ENCODE measurements at regions not wholly inside any gene's neighbourhood (a gene's known extent, or its start where the extent isn't known, plus 50 kb on each side); places are given as distances from the start of the nearest gene placed in this dataset.

- dilution Hi-C loops (cut with MboI; ENCODE audit: extremely low pct_ligation_motif_present, low sequenced_read_pairs) (no loop called here), intact Hi-C loops (cut with micrococcal nuclease) (no loop called here)
- TF ChIP-seq FOS (IDR thresholded peaks at IDR 0.05; ENCODE audit: borderline replicate concordance, insufficient read depth, low read length) (no peak), MYC (IDR thresholded peaks at IDR 0.05; ENCODE audit: low read depth, low read length) (no peak), MAX (IDR thresholded peaks at IDR 0.05; ENCODE audit: insufficient read depth, insufficient read length) (no peak), EZH2 (IDR thresholded peaks at IDR 0.05; ENCODE audit: borderline replicate concordance, low read depth, low read length, severe bottlenecking) (no peak)
- H3K4me3 ChIP-seq (replicated peaks in 1 of 3; ENCODE audit: insufficient read depth in 1 of 3, low read depth in 1 of 3, low read length in 3 of 3) = no peak overlapping the region
- DNase-seq (ENCODE audit: low read depth, low spot score) = no peak
- no peaks in the 10 kb centered on the region for H3K9me3 ChIP-seq (replicated peaks; ENCODE audit: control insufficient read depth, insufficient read depth, low read length)
- H4K20me1 ChIP-seq (replicated peaks; ENCODE audit: control insufficient read depth, extremely low read depth, insufficient read depth, low read length) = no peaks in the 10 kb centered on the region
- no TSS peak for BruUV-seq (replicated peaks)
- H3K79me2 ChIP-seq (ENCODE audit: control insufficient read depth, insufficient read depth, low read length) = no peaks in the 10 kb centered on the region
- no peak overlapping the region for H3K9ac ChIP-seq (replicated peaks; ENCODE audit: extremely low read depth, insufficient read depth, low read length)
- no peaks in the 10 kb centered on the region for H3K9me1 ChIP-seq (replicated peaks; ENCODE audit: control insufficient read depth, extremely low read depth, insufficient read depth, low read length)
- no peak overlapping the region for H2AFZ ChIP-seq (ENCODE audit: low read depth, low read length)
- no peaks in the 10 kb centered on the region for H3K36me3 ChIP-seq (ENCODE audit: control insufficient read depth in 2 of 2, extremely low read depth in 1 of 2, insufficient read depth in 2 of 2, low read length in 2 of 2)
- H3K27ac ChIP-seq (ENCODE audit: insufficient read depth, low read depth, low read length) = no peak overlapping the region
- POLR2A ChIA-PET = no interaction called here
- CTCF ChIA-PET = no interaction called here
- FAIRE-seq = no peak
- H3K4me2 ChIP-seq (ENCODE audit: insufficient read depth, low read length) = no peak overlapping the region
- H3K27me3 ChIP-seq (ENCODE audit: control insufficient read depth in 2 of 2, insufficient read depth in 2 of 2, low read length in 2 of 2) = peaks cover 6 to 15% of the 10 kb centered on the region in 2 experiments
- no peaks in the 10 kb centered on the region for H3K4me1 ChIP-seq (ENCODE audit: control insufficient read depth, extremely low read depth, insufficient read depth, low read length)
Measured at GRCh38 chr3:14300721-14301399, 101.5 kb upstream of the SLC6A6 start.

- ChIA-PET CTCF (no interaction called here), POLR2A (no interaction called here)
- Histone ChIP-seq H3K9ac (replicated peaks; ENCODE audit: extremely low read depth, insufficient read depth, low read length) (no peak overlapping the region), H3K27ac (ENCODE audit: insufficient read depth, low read depth, low read length) (no peak overlapping the region), H3K36me3 (ENCODE audit: control insufficient read depth in 2 of 2, extremely low read depth in 1 of 2, insufficient read depth in 2 of 2, low read length in 2 of 2) (no peaks in the 10 kb centered on the region), H3K79me2 (ENCODE audit: control insufficient read depth, insufficient read depth, low read length) (no peaks in the 10 kb centered on the region), H4K20me1 (replicated peaks; ENCODE audit: control insufficient read depth, extremely low read depth, insufficient read depth, low read length) (no peaks in the 10 kb centered on the region), H3K4me3 (replicated peaks in 1 of 3; ENCODE audit: insufficient read depth in 1 of 3, low read depth in 1 of 3, low read length in 3 of 3) (no peak overlapping the region), H3K9me1 (replicated peaks; ENCODE audit: control insufficient read depth, extremely low read depth, insufficient read depth, low read length) (no peaks in the 10 kb centered on the region), H3K4me1 (ENCODE audit: control insufficient read depth, extremely low read depth, insufficient read depth, low read length) (no peaks in the 10 kb centered on the region), H3K4me2 (ENCODE audit: insufficient read depth, low read length) (no peak overlapping the region), H3K27me3 (ENCODE audit: control insufficient read depth in 2 of 2, insufficient read depth in 2 of 2, low read length in 2 of 2) (peaks cover 6 to 10% of the 10 kb centered on the region in 2 experiments), H3K9me3 (replicated peaks; ENCODE audit: control insufficient read depth, insufficient read depth, low read length) (no peaks in the 10 kb centered on the region), H2AFZ (ENCODE audit: low read depth, low read length) (no peak overlapping the region)
- dilution Hi-C loops (cut with MboI; ENCODE audit: extremely low pct_ligation_motif_present, low sequenced_read_pairs) = no loop called here
- BruUV-seq (replicated peaks) = no TSS peak
- TF ChIP-seq CTCF (IDR thresholded peaks at IDR 0.05; ENCODE audit: extremely low read depth in 1 of 2, insufficient read depth in 1 of 2, low read depth in 1 of 2, low read length in 2 of 2) = no peak
- no peak for TF ChIP-seq GATA2 (IDR thresholded peaks at IDR 0.05; ENCODE audit: insufficient read depth, insufficient read length, low read depth, low read length)
- TF ChIP-seq EZH2 (IDR thresholded peaks at IDR 0.05; ENCODE audit: borderline replicate concordance, low read depth, low read length, severe bottlenecking) = no peak
- no peak for TF ChIP-seq JUN (IDR thresholded peaks at IDR 0.05; ENCODE audit: borderline replicate concordance, insufficient read depth, insufficient read length, low read depth)
- no peak for TF ChIP-seq POLR2A (IDR thresholded peaks at IDR 0.05; ENCODE audit: low read depth, low read length)
- TF ChIP-seq MYC (IDR thresholded peaks at IDR 0.05; ENCODE audit: low read depth, low read length) = no peak
- no peak for TF ChIP-seq POLR2AphosphoS5 (IDR thresholded peaks at IDR 0.05; ENCODE audit: insufficient read depth, low read depth, low read length)
- no peak for TF ChIP-seq MAX (IDR thresholded peaks at IDR 0.05; ENCODE audit: insufficient read depth, insufficient read length)
- no peak for TF ChIP-seq FOS (IDR thresholded peaks at IDR 0.05; ENCODE audit: borderline replicate concordance, insufficient read depth, low read length)
- no peak for DNase-seq (ENCODE audit: low read depth, low spot score)
- intact Hi-C loops (cut with micrococcal nuclease) = no loop called here
- FAIRE-seq = no peak
Measured at GRCh38 chr3:14301558-14301957, 100.8 kb upstream of the SLC6A6 start.
